ENCODE measurements at regions not wholly inside any gene's neighbourhood (a gene's known extent, or its start where the extent isn't known, plus 50 kb on each side); places are given as distances from the start of the nearest gene placed in this dataset.
"Not testable (repeated sequence)": the region's sequence is repeated elsewhere in the genome, so short reads cannot be mapped to it uniquely, and the experiment has no call there.

GRCh38 chr2:43019025-43019367, 207.4 kb downstream of the ZFP36L2 start:
- no peak for DNase-seq (ENCODE audit: low read depth in 2 of 2)

GRCh38 chr2:43018179-43019024, 208.0 kb downstream of the ZFP36L2 start:
- peak; percentile 46 to 49 for DNase-seq (ENCODE audit: low read depth in 2 of 2)

- DNase-seq (ENCODE audit: low read depth in 2 of 2), result no peak
Observed at GRCh38 chr2:43013821-43014345, 212.5 kb downstream of the ZFP36L2 start.

- DNase-seq (ENCODE audit: low read depth in 2 of 2), result no peak
Observed at GRCh38 chr2:43012966-43013365, 213.4 kb downstream of the ZFP36L2 start.

- DNase-seq (ENCODE audit: low read depth in 2 of 2), result no peak
Observed at GRCh38 chr2:43011158-43011491, 215.3 kb downstream of the ZFP36L2 start.

- no peak for DNase-seq (ENCODE audit: low read depth in 2 of 2)
Observed at GRCh38 chr2:43010438-43011157, 215.8 kb downstream of the ZFP36L2 start.

GRCh38 chr2:43009448-43009847, 217.0 kb downstream of the ZFP36L2 start:
- no peak for DNase-seq (ENCODE audit: low read depth in 2 of 2)

GRCh38 chr2:43008388-43008787, 216.0 kb upstream of the HAAO start:
- no peak for DNase-seq (ENCODE audit: low read depth in 2 of 2)

- no peak for DNase-seq (ENCODE audit: low read depth in 2 of 2)
Observed at GRCh38 chr2:43007901-43008300, 215.5 kb upstream of the HAAO start.

GRCh38 chr2:43006834-43007543, 214.6 kb upstream of the HAAO start:
- DNase-seq (ENCODE audit: low read depth in 2 of 2), result no peak

- no peak for DNase-seq (ENCODE audit: low read depth in 2 of 2)
Observed at GRCh38 chr2:43005975-43006833, 213.8 kb upstream of the HAAO start.

GRCh38 chr2:43005245-43005974, 213.0 kb upstream of the HAAO start:
- DNase-seq (ENCODE audit: low read depth in 2 of 2), result no peak

- no peak for DNase-seq (ENCODE audit: low read depth in 2 of 2)
Observed at GRCh38 chr2:43004879-43005244, 212.5 kb upstream of the HAAO start.

GRCh38 chr2:43004126-43004865, 211.9 kb upstream of the HAAO start:
- not testable (repeated sequence) for DNase-seq (ENCODE audit: low read depth in 2 of 2)

- DNase-seq (ENCODE audit: low read depth in 2 of 2), result no peak
Observed at GRCh38 chr2:43003702-43004101, 211.3 kb upstream of the HAAO start.

- no peak for DNase-seq (ENCODE audit: low read depth in 2 of 2)
Observed at GRCh38 chr2:43001787-43002468, 209.5 kb upstream of the HAAO start.

- no peak for DNase-seq (ENCODE audit: low read depth in 2 of 2)
Observed at GRCh38 chr2:43001055-43001378, 208.6 kb upstream of the HAAO start.

- DNase-seq (ENCODE audit: low read depth in 2 of 2), result no peak
Observed at GRCh38 chr2:43000242-43001054, 208.1 kb upstream of the HAAO start.

GRCh38 chr2:42999856-43000241, 207.5 kb upstream of the HAAO start:
- no peak for DNase-seq (ENCODE audit: low read depth in 2 of 2)

All from fibroblast of skin of left biceps (primary cell).